ENCODE measurements at regions not wholly inside any gene's neighbourhood (a gene's known extent, or its start where the extent isn't known, plus 50 kb on each side); places are given as distances from the start of the nearest gene placed in this dataset.

GRCh38 chr5:24385617-24386016 lies 259.2 kb downstream of the CDH10 start:
- DNase-seq (ENCODE audit: low read depth in 4 of 6, low spot score in 6 of 6), result no peak
- no peaks in the 10 kb centered on the region for H3K36me3 ChIP-seq (ENCODE audit: control insufficient read depth, insufficient read depth, low read length)
- no peaks in the 10 kb centered on the region for H3K9me3 ChIP-seq (ENCODE audit: control insufficient read depth, insufficient read depth, low read length)
- H3K4me1 ChIP-seq (ENCODE audit: control insufficient read depth, insufficient read depth, low read length), result no peaks in the 10 kb centered on the region
- no peak overlapping the region for H3K27ac ChIP-seq (ENCODE audit: low read depth, low read length)
- H3K27me3 ChIP-seq (ENCODE audit: control insufficient read depth, insufficient read depth, low read length), result no peaks in the 10 kb centered on the region
- no peak overlapping the region for H3K4me3 ChIP-seq (ENCODE audit: low read depth, low read length)
- no CpG with 5 or more reads among the region's 1 CpG for WGBS (ENCODE audit: insufficient coverage)

DNA sequence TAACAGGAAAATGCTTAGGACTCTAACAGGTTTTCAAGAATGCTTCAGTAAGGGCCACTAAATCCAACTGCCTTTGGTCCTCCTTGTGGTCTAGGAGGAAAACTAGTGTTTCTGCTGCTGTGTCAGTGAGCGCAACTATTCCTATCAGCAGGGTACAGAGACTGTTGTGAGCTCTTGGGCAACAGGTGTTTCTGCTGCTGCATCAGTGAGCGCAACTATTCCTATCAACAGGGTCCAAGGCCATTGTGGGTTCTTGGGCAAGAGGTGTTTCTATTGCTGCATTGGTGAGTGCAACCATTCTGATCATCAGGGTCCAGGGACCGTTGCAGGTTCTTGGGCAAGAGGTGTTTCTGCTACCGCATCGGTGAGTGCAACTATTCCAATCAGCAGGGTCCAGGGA lies 256.3 kb downstream of the CDH10 start:
- no peak overlapping the region for H3K4me3 ChIP-seq (ENCODE audit: low read depth, low read length)
- H3K4me1 ChIP-seq (ENCODE audit: control insufficient read depth, insufficient read depth, low read length), result no peaks in the 10 kb centered on the region
- H3K27me3 ChIP-seq (ENCODE audit: control insufficient read depth, insufficient read depth, low read length), result no peaks in the 10 kb centered on the region
- 96% methylated on average over 4 of the region's 5 CpGs for WGBS (ENCODE audit: insufficient coverage)
- no peak for DNase-seq (ENCODE audit: low read depth in 4 of 6, low spot score in 6 of 6)
- no peak overlapping the region for H3K27ac ChIP-seq (ENCODE audit: low read depth, low read length)
- no peaks in the 10 kb centered on the region for H3K36me3 ChIP-seq (ENCODE audit: control insufficient read depth, insufficient read depth, low read length)
- H3K9me3 ChIP-seq (ENCODE audit: control insufficient read depth, insufficient read depth, low read length), result no peaks in the 10 kb centered on the region

DNA sequence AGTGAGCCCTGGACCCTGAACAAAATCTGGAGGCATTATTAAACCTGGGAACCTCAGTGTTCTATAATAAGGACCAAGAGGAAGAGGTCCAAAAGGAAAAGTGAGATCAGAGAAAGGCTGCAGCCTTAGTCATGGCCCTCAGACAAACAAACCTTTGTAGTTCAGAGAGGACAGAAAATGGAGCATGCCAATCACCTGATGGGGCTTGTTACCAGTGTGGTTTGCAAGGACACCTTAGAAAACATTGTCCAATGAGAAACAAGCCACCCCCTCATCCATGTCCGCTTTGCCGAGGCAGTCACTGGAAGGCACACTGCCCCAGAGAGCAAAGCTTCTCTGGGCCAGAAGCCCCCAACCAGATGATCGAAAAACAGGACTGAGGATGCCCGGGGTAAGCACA lies 254.8 kb downstream of the CDH10 start:
- H3K36me3 ChIP-seq (ENCODE audit: control insufficient read depth, insufficient read depth, low read length), result no peaks in the 10 kb centered on the region
- H3K9me3 ChIP-seq (ENCODE audit: control insufficient read depth, insufficient read depth, low read length), result no peaks in the 10 kb centered on the region
- H3K4me3 ChIP-seq (ENCODE audit: low read depth, low read length), result no peak overlapping the region
- WGBS (ENCODE audit: insufficient coverage), result 88% methylated on average over 4 of the region's 4 CpGs
- no peaks in the 10 kb centered on the region for H3K27me3 ChIP-seq (ENCODE audit: control insufficient read depth, insufficient read depth, low read length)
- DNase-seq (ENCODE audit: low read depth in 4 of 6, low spot score in 6 of 6), result no peak
- no peak overlapping the region for H3K27ac ChIP-seq (ENCODE audit: low read depth, low read length)
- no peaks in the 10 kb centered on the region for H3K4me1 ChIP-seq (ENCODE audit: control insufficient read depth, insufficient read depth, low read length)

GRCh38 chr5:24391816-24392215 lies 253.0 kb downstream of the CDH10 start:
- Histone ChIP-seq H3K36me3 (ENCODE audit: control insufficient read depth, insufficient read depth, low read length) (no peaks in the 10 kb centered on the region), H3K27me3 (ENCODE audit: control insufficient read depth, insufficient read depth, low read length) (no peaks in the 10 kb centered on the region), H3K4me1 (ENCODE audit: control insufficient read depth, insufficient read depth, low read length) (no peaks in the 10 kb centered on the region), H3K9me3 (ENCODE audit: control insufficient read depth, insufficient read depth, low read length) (no peaks in the 10 kb centered on the region), H3K27ac (ENCODE audit: low read depth, low read length) (no peak overlapping the region), H3K4me3 (ENCODE audit: low read depth, low read length) (no peak overlapping the region)
- DNase-seq (ENCODE audit: low read depth in 4 of 6, low spot score in 6 of 6), result no peak
- WGBS (ENCODE audit: insufficient coverage), result 87% methylated on average over 5 of the region's 7 CpGs

- Histone ChIP-seq H3K36me3 (ENCODE audit: control insufficient read depth, insufficient read depth, low read length) (no peaks in the 10 kb centered on the region), H3K4me3 (ENCODE audit: low read depth, low read length) (no peak overlapping the region), H3K9me3 (ENCODE audit: control insufficient read depth, insufficient read depth, low read length) (no peaks in the 10 kb centered on the region), H3K27me3 (ENCODE audit: control insufficient read depth, insufficient read depth, low read length) (no peaks in the 10 kb centered on the region), H3K27ac (ENCODE audit: low read depth, low read length) (no peak overlapping the region), H3K4me1 (ENCODE audit: control insufficient read depth, insufficient read depth, low read length) (no peaks in the 10 kb centered on the region)
- 92% methylated on average over 5 of the region's 6 CpGs for WGBS (ENCODE audit: insufficient coverage)
- no peak for DNase-seq (ENCODE audit: low read depth in 4 of 6, low spot score in 6 of 6)
Measured at GRCh38 chr5:24397601-24398000, 247.2 kb downstream of the CDH10 start.

GRCh38 chr5:24401773-24402172 lies 243.0 kb downstream of the CDH10 start:
- Histone ChIP-seq H3K27me3 (ENCODE audit: control insufficient read depth, insufficient read depth, low read length) (no peaks in the 10 kb centered on the region), H3K36me3 (ENCODE audit: control insufficient read depth, insufficient read depth, low read length) (no peaks in the 10 kb centered on the region), H3K27ac (ENCODE audit: low read depth, low read length) (no peak overlapping the region), H3K4me3 (ENCODE audit: low read depth, low read length) (no peak overlapping the region), H3K4me1 (ENCODE audit: control insufficient read depth, insufficient read depth, low read length) (no peaks in the 10 kb centered on the region), H3K9me3 (ENCODE audit: control insufficient read depth, insufficient read depth, low read length) (no peaks in the 10 kb centered on the region)
- 93% methylated on average over 2 of the region's 3 CpGs for WGBS (ENCODE audit: insufficient coverage)
- DNase-seq (ENCODE audit: low read depth in 4 of 6, low spot score in 6 of 6), result no peak

DNA sequence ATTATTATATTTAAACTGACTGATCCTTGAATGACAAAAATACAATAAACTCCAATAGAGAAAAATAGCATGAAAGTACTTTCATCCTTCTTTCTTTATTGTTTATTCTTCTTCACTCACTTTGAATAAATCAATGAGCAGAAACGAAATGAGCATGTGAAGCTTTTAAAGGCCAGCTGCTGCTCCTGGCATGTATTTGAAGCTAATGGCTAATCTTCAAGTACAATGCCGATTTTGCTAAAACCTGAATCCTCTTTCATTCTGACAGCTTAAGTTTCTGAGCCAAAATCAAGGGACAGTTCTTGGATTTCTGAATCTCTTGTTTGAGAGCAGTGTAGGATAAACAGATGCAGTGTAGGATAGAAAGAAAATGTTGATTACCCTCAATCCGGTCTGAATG lies 237.3 kb downstream of the CDH10 start:
- 17% methylated on average over 1 of the region's 3 CpGs for WGBS (ENCODE audit: insufficient coverage)

DNA sequence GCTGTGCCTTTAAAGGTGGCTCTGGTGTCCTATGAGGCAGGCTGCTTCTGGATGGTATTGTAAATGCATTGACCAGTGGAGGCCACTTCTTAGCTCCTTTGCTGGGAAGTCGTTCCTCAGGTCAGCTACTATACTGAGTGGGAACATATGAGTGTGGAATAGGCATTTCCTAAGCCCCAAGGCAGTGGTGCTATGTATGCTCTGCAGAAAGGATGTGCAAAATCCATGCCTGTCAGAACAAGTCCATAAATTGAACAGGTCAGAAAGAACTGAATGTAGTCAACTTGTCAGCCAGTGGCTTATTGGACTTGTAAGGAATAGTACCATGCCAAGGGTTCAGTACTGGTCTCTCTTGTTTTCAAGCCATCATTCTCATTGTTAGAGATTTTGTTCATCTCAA lies 216.4 kb downstream of the CDH10 start:
- WGBS (ENCODE audit: insufficient coverage), result 90% methylated on average over 1 of the region's 1 CpG
- H3K9me3 ChIP-seq (ENCODE audit: control insufficient read depth, insufficient read depth, low read length), result no peaks in the 10 kb centered on the region
- no peak overlapping the region for H3K27ac ChIP-seq (ENCODE audit: low read depth, low read length)
- H3K4me1 ChIP-seq (ENCODE audit: control insufficient read depth, insufficient read depth, low read length), result no peaks in the 10 kb centered on the region
- no peaks in the 10 kb centered on the region for H3K36me3 ChIP-seq (ENCODE audit: control insufficient read depth, insufficient read depth, low read length)
- H3K27me3 ChIP-seq (ENCODE audit: control insufficient read depth, insufficient read depth, low read length), result no peaks in the 10 kb centered on the region
- H3K4me3 ChIP-seq (ENCODE audit: low read depth, low read length), result no peak overlapping the region
- DNase-seq (ENCODE audit: low read depth in 4 of 6, low spot score in 6 of 6), result no peak

More for the DNA sequence above, 237.3 kb downstream of the CDH10 start:
- DNase-seq (ENCODE audit: low read depth in 4 of 6, low spot score in 6 of 6), result peak in 2 of 6 donors; percentile 57 to 64
- no peak overlapping the region for H3K4me3 ChIP-seq (ENCODE audit: low read depth, low read length)
- H3K27me3 ChIP-seq (ENCODE audit: control insufficient read depth, insufficient read depth, low read length), result no peaks in the 10 kb centered on the region
- H3K36me3 ChIP-seq (ENCODE audit: control insufficient read depth, insufficient read depth, low read length), result no peaks in the 10 kb centered on the region
- no peaks in the 10 kb centered on the region for H3K4me1 ChIP-seq (ENCODE audit: control insufficient read depth, insufficient read depth, low read length)
- no peaks in the 10 kb centered on the region for H3K9me3 ChIP-seq (ENCODE audit: control insufficient read depth, insufficient read depth, low read length)
- H3K27ac ChIP-seq (ENCODE audit: low read depth, low read length), result no peak overlapping the region

DNA sequence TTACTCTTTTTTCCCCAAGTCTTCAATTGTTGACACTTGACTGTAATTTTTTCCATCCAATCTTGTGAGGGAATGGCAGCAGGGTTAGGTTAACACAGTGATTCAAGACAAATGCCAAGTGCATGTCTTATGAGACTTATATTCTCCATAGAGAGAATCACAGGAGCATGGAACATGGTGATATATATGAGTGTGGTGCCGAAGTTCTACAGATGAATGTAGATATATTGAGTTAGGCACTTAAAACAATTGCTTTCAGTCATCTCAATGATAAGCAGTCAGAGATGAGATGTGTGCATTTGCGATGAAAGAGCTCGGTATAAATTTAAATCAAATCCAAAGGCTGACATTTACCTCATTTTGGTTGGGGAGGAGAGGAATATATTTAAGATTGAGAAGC lies 211.2 kb downstream of the CDH10 start:
- no peaks in the 10 kb centered on the region for H3K4me1 ChIP-seq (ENCODE audit: control insufficient read depth, insufficient read depth, low read length)
- no peak overlapping the region for H3K4me3 ChIP-seq (ENCODE audit: low read depth, low read length)
- no peaks in the 10 kb centered on the region for H3K36me3 ChIP-seq (ENCODE audit: control insufficient read depth, insufficient read depth, low read length)
- DNase-seq (ENCODE audit: low read depth in 4 of 6, low spot score in 6 of 6), result peak in 1 of 6 donors; percentile 14
- H3K9me3 ChIP-seq (ENCODE audit: control insufficient read depth, insufficient read depth, low read length), result no peaks in the 10 kb centered on the region
- WGBS (ENCODE audit: insufficient coverage), result 80% methylated on average over 2 of the region's 3 CpGs
- no peak overlapping the region for H3K27ac ChIP-seq (ENCODE audit: low read depth, low read length)
- no peaks in the 10 kb centered on the region for H3K27me3 ChIP-seq (ENCODE audit: control insufficient read depth, insufficient read depth, low read length)

Measured in spinal cord (tissue), 9 donors.